ENCODE measurements at regions not wholly inside any gene's neighbourhood (a gene's known extent, or its start where the extent isn't known, plus 50 kb on each side); places are given as distances from the start of the nearest gene placed in this dataset.

DNA sequence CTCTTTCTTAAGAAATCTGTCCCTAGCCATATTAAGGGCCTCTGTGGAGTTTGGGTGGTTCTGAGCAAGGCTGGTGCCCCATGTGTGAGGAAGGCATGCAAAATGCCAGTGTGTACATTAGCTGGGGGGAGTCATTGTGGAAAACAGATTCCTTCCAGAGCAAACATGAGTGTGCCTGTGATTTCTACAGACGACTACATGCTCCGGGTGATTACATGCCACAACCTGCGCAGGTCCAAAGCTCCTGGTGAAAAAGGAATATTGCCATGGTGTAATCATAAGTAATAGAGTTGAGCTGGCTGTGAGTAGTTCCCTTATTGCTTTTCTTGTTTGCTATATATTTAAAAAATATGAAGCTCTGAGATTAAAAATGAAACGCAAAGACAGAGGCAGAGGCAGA lies 102.1 kb downstream of the ACER2 start:
- no peak for DNase-seq
- in situ Hi-C loops (cut with HindIII; ENCODE audit: low pct_ligation_motif_present, low sequenced_read_pairs), result no loop called here
- H3K27ac ChIP-seq, result no peak overlapping the region
- TF ChIP-seq, protein P1, sequence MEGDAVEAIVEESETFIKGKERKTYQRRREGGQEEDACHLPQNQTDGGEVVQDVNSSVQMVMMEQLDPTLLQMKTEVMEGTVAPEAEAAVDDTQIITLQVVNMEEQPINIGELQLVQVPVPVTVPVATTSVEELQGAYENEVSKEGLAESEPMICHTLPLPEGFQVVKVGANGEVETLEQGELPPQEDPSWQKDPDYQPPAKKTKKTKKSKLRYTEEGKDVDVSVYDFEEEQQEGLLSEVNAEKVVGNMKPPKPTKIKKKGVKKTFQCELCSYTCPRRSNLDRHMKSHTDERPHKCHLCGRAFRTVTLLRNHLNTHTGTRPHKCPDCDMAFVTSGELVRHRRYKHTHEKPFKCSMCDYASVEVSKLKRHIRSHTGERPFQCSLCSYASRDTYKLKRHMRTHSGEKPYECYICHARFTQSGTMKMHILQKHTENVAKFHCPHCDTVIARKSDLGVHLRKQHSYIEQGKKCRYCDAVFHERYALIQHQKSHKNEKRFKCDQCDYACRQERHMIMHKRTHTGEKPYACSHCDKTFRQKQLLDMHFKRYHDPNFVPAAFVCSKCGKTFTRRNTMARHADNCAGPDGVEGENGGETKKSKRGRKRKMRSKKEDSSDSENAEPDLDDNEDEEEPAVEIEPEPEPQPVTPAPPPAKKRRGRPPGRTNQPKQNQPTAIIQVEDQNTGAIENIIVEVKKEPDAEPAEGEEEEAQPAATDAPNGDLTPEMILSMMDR (IDR thresholded peaks at IDR 0.05; ENCODE audit: low read depth, low read length, missing control alignments), result no peak
- no peak overlapping the region for H3K4me3 ChIP-seq (ENCODE audit: low read depth, low read length)
- H3K27me3 ChIP-seq (replicated peaks), result no peaks in the 10 kb centered on the region
- no peaks in the 10 kb centered on the region for H3K36me3 ChIP-seq (replicated peaks)

Measured in brain microvascular endothelial cell (primary cell).